Activated CD8-positive, alpha-beta T cell treated with anti-CD3 and anti-CD28 coated beads for 36 hours (primary cell): ENCODE measurements at regions not wholly inside any gene's neighbourhood (a gene's known extent, or its start where the extent isn't known, plus 50 kb on each side); places are given as distances from the start of the nearest gene placed in this dataset.

Experiments
- ATAC-seq: fragments of 200-7000 bp; cut with Tn5 transposase; one replicate; pipeline ENCODE4 v1.10.0; 2021; ENCODE audit warnings: mild to moderate bottlenecking, moderate library complexity
- CTCF ChIA-PET: fragments of 350-600 bp; sonication (Branson Sonifier 250); formaldehyde crosslinking; loops from one replicate; lab custom pipeline; 2021; ENCODE audit warnings: antibody characterized with exemption; lab: Charles Lee
- POLR2A ChIA-PET: fragments of 350-600 bp; sonication (Branson Sonifier 250); formaldehyde crosslinking; loops from one replicate; lab custom pipeline; 2021; ENCODE audit warnings: antibody characterized with exemption; lab: Charles Lee
- DNase-seq: peaks from one replicate; pipeline ENCODE4 v3.0.0-alpha.2; 2020
- H3K27ac Mint-ChIP-seq: one replicate; pipeline ENCODE4 v1.8.0; 2021; ENCODE audit warnings: mild to moderate bottlenecking, mixed read lengths
- H3K27me3 Mint-ChIP-seq: one replicate; pipeline ENCODE4 v1.8.0; 2021; ENCODE audit warnings: mixed read lengths
- H3K36me3 Mint-ChIP-seq: one replicate; pipeline ENCODE4 v1.8.0; 2021; ENCODE audit warnings: low read depth, mixed read lengths
- H3K4me1 Mint-ChIP-seq: one replicate; pipeline ENCODE4 v1.8.0; 2021; ENCODE audit warnings: low read depth, mixed read lengths
- H3K4me3 Mint-ChIP-seq: one replicate; pipeline ENCODE4 v1.8.0; 2021; ENCODE audit warnings: mild to moderate bottlenecking, moderate library complexity, mixed read lengths
- H3K9me3 Mint-ChIP-seq: one replicate; pipeline ENCODE4 v1.8.0; 2021; ENCODE audit warnings: mixed read lengths
- intact Hi-C: fragments of 100-400 bp; cut with micrococcal nuclease; formaldehyde crosslinking; loops from one replicate; pipeline ENCODE4 v1.10.0; 2022
- TF ChIP-seq, protein P1 (sequence below): fragments of 200-600 bp; IDR thresholded peaks from one replicate; pipeline ENCODE4 v1.8.0; 2022; ENCODE audit warnings: antibody characterized with exemption, mild to moderate bottlenecking

DNA sequence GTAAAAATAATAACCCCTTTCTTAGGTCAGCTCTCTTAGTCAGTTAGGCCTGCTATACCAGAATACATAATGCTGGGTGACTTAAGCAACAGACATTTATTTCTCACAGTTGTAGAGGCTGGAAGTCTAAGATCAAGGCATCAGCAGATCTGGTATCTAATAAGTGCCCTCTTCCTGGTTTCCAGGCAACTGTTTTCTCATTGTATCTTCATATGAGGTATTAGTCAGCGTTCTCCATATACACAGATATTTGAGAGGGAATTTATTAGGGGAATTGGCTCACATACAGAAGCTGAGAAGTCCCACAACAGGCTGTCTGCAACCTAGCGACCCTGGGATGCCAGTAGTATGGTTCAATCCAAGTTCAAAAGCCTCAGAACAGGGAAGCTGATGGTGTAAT, 896.0 kb downstream of the GALC start:
- no peak for ATAC-seq
- ChIA-PET CTCF (no interaction called here), POLR2A (no interaction called here)
- Mint-ChIP-seq H3K27me3 (no peaks in the 10 kb centered on the region), H3K27ac (no peak overlapping the region), H3K36me3 (no peaks in the 10 kb centered on the region), H3K4me3 (no peak overlapping the region), H3K4me1 (no peaks in the 10 kb centered on the region), H3K9me3 (peaks cover 3% of the 10 kb centered on the region)
- intact Hi-C loops, result no loop called here
- TF ChIP-seq, protein P1, sequence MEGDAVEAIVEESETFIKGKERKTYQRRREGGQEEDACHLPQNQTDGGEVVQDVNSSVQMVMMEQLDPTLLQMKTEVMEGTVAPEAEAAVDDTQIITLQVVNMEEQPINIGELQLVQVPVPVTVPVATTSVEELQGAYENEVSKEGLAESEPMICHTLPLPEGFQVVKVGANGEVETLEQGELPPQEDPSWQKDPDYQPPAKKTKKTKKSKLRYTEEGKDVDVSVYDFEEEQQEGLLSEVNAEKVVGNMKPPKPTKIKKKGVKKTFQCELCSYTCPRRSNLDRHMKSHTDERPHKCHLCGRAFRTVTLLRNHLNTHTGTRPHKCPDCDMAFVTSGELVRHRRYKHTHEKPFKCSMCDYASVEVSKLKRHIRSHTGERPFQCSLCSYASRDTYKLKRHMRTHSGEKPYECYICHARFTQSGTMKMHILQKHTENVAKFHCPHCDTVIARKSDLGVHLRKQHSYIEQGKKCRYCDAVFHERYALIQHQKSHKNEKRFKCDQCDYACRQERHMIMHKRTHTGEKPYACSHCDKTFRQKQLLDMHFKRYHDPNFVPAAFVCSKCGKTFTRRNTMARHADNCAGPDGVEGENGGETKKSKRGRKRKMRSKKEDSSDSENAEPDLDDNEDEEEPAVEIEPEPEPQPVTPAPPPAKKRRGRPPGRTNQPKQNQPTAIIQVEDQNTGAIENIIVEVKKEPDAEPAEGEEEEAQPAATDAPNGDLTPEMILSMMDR, result no peak
- DNase-seq, result no peak

DNA sequence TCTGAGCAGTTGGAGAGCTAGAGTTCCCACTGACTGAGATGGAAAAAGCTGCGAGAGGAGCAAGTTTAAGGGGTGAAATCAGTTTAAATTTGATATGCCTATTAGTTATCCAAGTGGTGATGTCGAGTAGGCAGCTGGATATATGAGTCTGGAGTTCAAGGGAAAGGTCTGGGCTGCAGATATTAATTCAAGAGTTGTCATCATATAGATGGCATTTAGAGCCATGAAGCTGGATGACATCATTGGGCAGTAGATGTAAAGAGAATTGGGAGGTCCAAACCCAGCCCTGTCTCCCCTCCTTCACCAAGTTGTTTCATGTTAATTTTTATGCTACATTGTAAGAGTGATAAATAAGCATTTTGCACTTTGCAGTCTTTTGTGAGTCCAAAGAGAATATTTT, 898.1 kb downstream of the GALC start:
- no peaks in the 10 kb centered on the region for H3K4me1 Mint-ChIP-seq
- POLR2A ChIA-PET, result no interaction called here
- CTCF ChIA-PET, result no interaction called here
- H3K27me3 Mint-ChIP-seq, result no peaks in the 10 kb centered on the region
- no peak overlapping the region for H3K27ac Mint-ChIP-seq
- H3K36me3 Mint-ChIP-seq, result no peaks in the 10 kb centered on the region
- DNase-seq (no peak), ATAC-seq (no peak)
- intact Hi-C loops, result no loop called here
- no peak overlapping the region for H3K4me3 Mint-ChIP-seq
- peaks cover 4% of the 10 kb centered on the region for H3K9me3 Mint-ChIP-seq
- TF ChIP-seq, protein P1, result no peak

DNA sequence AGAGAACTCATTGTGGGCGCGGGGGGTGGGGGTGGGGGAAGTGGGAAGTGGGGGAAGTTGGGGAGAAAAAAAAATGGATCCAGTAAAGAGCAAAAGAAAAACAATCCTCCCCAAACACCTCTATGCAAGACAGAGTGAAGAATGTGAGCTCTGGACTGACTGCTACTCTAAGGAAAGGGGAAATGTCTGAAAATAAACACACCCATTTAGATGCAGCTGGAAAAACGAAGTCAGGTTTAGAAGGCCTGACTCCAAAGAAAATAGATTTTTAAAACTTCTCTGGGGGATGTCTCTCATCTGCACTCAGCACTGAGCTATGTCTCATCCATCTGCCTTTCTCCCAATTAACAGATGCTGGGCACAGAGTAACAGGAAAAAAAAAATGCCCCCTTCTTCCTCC, 904.4 kb downstream of the GALC start:
- H3K9me3 Mint-ChIP-seq, result peaks cover 4% of the 10 kb centered on the region

GRCh38 chr14:87087881-87088280, 905.1 kb downstream of the GALC start:
- H3K4me1 Mint-ChIP-seq, result no peaks in the 10 kb centered on the region
- ChIA-PET POLR2A (no interaction called here), CTCF (no interaction called here)
- TF ChIP-seq, protein P1, result no peak
- intact Hi-C loops, result no loop called here
- H3K27me3 Mint-ChIP-seq, result no peaks in the 10 kb centered on the region
- ATAC-seq (no peak), DNase-seq (no peak)
- H3K36me3 Mint-ChIP-seq, result no peaks in the 10 kb centered on the region
- H3K9me3 Mint-ChIP-seq, result peaks cover 4% of the 10 kb centered on the region
- H3K27ac Mint-ChIP-seq, result no peak overlapping the region
- no peak overlapping the region for H3K4me3 Mint-ChIP-seq

More for the DNA sequence above, 904.4 kb downstream of the GALC start:
- TF ChIP-seq, protein P1, result no peak
- no peak for DNase-seq
- Mint-ChIP-seq H3K27ac (no peak overlapping the region), H3K27me3 (no peaks in the 10 kb centered on the region), H3K36me3 (no peaks in the 10 kb centered on the region), H3K4me3 (no peak overlapping the region), H3K4me1 (no peaks in the 10 kb centered on the region)
- intact Hi-C loops, result no loop called here
- ChIA-PET POLR2A (no interaction called here), CTCF (no interaction called here)
- no peak for ATAC-seq

DNA sequence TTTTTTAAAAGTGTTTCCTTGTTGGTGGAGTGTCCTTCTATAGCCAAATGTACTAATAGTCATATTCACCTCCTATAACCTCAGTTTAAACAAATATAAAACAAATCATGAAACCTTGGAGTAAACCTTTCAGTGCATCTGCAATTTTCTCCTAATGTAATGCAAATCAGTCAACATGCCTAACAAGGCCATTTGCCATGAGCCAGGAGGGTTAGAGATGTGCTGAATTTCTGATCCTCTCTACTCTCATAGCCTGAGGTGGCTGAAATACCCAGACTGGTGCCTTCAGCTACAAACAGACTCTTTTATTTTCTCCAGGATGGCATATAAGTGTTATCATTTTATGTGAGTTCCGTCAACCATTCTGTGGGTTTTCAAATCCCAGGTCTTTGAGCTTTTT, 908.1 kb downstream of the GALC start:
- Mint-ChIP-seq H3K4me1 (no peaks in the 10 kb centered on the region), H3K27me3 (no peaks in the 10 kb centered on the region), H3K27ac (no peak overlapping the region), H3K4me3 (no peak overlapping the region), H3K36me3 (no peaks in the 10 kb centered on the region), H3K9me3 (peaks cover 1% of the 10 kb centered on the region)
- ATAC-seq (no peak), DNase-seq (no peak)
- intact Hi-C loops, result no loop called here
- TF ChIP-seq, protein P1, result no peak
- ChIA-PET CTCF (no interaction called here), POLR2A (no interaction called here)
